Neural progenitor cell (in vitro differentiated cells): ENCODE measurements at regions not wholly inside any gene's neighbourhood (a gene's known extent, or its start where the extent isn't known, plus 50 kb on each side); places are given as distances from the start of the nearest gene placed in this dataset.

Experiments used
- EZH2 ChIP-seq: fragments of 200-600 bp; sonication (generic); IDR thresholded peaks from 2 replicates; pipeline ENCODE4 v1.6.1; 2017; ENCODE audit warnings: antibody characterized with exemption, mild to moderate bottlenecking, moderate library complexity
- TF ChIP-seq, protein P1 (sequence below): fragments of 200-600 bp; sonication (generic); IDR thresholded peaks from 2 replicates; pipeline ENCODE4 v1.5.1; 2017; ENCODE audit warnings: antibody characterized with exemption, mild to moderate bottlenecking

DNA sequence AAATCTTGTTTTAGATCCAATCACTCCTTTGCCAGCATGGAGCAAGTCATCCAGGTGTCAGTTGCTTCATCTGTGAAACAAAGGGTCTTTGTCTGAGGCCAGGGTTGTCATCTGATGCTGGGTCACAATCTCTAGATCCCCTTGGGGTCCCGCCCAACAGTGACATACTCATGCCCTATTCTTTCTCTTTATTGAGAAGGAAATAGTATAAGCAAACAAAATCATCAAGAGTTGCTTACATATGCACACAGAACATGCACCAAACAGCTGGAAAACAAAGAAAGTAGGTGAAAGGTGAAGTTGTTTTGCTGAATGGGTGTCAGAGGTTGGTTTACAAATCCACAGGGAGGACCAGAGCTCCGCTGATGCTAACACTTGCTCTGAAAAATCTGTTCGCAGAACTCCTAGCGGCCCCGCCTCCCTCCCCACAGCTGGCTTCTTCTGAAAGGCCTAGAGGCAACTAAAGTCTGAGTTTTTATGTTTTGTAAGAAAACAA lies 106.1 kb upstream of the SLC44A1 start:
- no peak for TF ChIP-seq EZH2
- TF ChIP-seq, protein P1, sequence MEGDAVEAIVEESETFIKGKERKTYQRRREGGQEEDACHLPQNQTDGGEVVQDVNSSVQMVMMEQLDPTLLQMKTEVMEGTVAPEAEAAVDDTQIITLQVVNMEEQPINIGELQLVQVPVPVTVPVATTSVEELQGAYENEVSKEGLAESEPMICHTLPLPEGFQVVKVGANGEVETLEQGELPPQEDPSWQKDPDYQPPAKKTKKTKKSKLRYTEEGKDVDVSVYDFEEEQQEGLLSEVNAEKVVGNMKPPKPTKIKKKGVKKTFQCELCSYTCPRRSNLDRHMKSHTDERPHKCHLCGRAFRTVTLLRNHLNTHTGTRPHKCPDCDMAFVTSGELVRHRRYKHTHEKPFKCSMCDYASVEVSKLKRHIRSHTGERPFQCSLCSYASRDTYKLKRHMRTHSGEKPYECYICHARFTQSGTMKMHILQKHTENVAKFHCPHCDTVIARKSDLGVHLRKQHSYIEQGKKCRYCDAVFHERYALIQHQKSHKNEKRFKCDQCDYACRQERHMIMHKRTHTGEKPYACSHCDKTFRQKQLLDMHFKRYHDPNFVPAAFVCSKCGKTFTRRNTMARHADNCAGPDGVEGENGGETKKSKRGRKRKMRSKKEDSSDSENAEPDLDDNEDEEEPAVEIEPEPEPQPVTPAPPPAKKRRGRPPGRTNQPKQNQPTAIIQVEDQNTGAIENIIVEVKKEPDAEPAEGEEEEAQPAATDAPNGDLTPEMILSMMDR = no peak
